CD4-positive, alpha-beta T cell (primary cell): ENCODE measurements at regions not wholly inside any gene's neighbourhood (a gene's known extent, or its start where the extent isn't known, plus 50 kb on each side); places are given as distances from the start of the nearest gene placed in this dataset.
"Not testable (repeated sequence)": the region's sequence is repeated elsewhere in the genome, so short reads cannot be mapped to it uniquely, and the experiment has no call there.

Experiments
- ATAC-seq: fragments of 200-7000 bp; cut with Tn5 transposase; one replicate; pipeline ENCODE4 v1.10.0; 2022; ENCODE audit warnings: mild to moderate bottlenecking; ENCODE audit not compliant: poor library complexity
- CTCF ChIA-PET: fragments of 350-600 bp; sonication (Branson Sonifier 250); formaldehyde crosslinking; loops from one replicate; lab custom pipeline; 2021; ENCODE audit warnings: antibody characterized with exemption, inconsistent platforms; lab: Charles Lee
- POLR2A ChIA-PET: fragments of 350-600 bp; sonication (Branson Sonifier 250); formaldehyde crosslinking; loops from one replicate; lab custom pipeline; 2021; ENCODE audit warnings: antibody characterized with exemption, inconsistent platforms; lab: Charles Lee
- DNase-seq, 14 experiments: peaks; one replicate each; pipeline ENCODE4 v3.0.0-alpha.2; 2013 to 2020; ENCODE audit warnings: mixed read lengths in 2 of 14
- H3K27ac ChIP-seq, 2 donors: one replicate each; pipeline versions ENCODE4 v1.5.1 to v1.7.0; 2013; ENCODE audit warnings: low read length in 2 of 2, low read depth in 1 of 2, mild to moderate bottlenecking in 1 of 2
- H3K27me3 ChIP-seq, 2 experiments: 1 replicate in 1 of 2; 2 replicates in 1 of 2; pipeline versions ENCODE4 v1.6.1 to v1.7.0; 2013; ENCODE audit warnings: low read length in 2 of 2, control low read depth in 1 of 2, mild to moderate bottlenecking in 1 of 2, moderate library complexity in 1 of 2; ENCODE audit not compliant: insufficient read depth in 2 of 2, control insufficient read depth in 1 of 2
- H3K36me3 ChIP-seq: one replicate; pipeline ENCODE4 v1.6.1; 2013; ENCODE audit warnings: low read length, control low read depth; ENCODE audit not compliant: insufficient read depth
- H3K4me1 ChIP-seq: one replicate; pipeline ENCODE4 v1.6.1; 2013; ENCODE audit warnings: low read length, control low read depth; ENCODE audit not compliant: insufficient read depth
- H3K4me3 ChIP-seq: one replicate; pipeline ENCODE4 v1.5.1; 2013; ENCODE audit warnings: mild to moderate bottlenecking, low read length, moderate library complexity
- H3K9me3 ChIP-seq, 2 experiments: 1 replicate in 1 of 2; 2 replicates in 1 of 2; pipeline versions ENCODE4 v1.6.1 to v1.7.0; 2013; ENCODE audit warnings: low read length in 2 of 2, mild to moderate bottlenecking in 2 of 2, control low read depth in 1 of 2, moderate library complexity in 1 of 2; ENCODE audit not compliant: control insufficient read depth in 1 of 2, insufficient read depth in 1 of 2
- H3K27ac Mint-ChIP-seq: one replicate; pipeline ENCODE4 v1.8.0; 2020; ENCODE audit warnings: mixed read lengths
- H3K27me3 Mint-ChIP-seq: one replicate; pipeline ENCODE4 v1.8.0; 2021; ENCODE audit warnings: mixed read lengths
- H3K36me3 Mint-ChIP-seq: one replicate; pipeline ENCODE4 v1.8.0; 2021; ENCODE audit warnings: low read depth, mixed read lengths
- H3K4me1 Mint-ChIP-seq: one replicate; pipeline ENCODE4 v1.8.0; 2021; ENCODE audit warnings: low read depth, mixed read lengths
- H3K4me3 Mint-ChIP-seq: one replicate; pipeline ENCODE4 v1.8.0; 2020; ENCODE audit warnings: mild to moderate bottlenecking, mixed read lengths
- H3K9me3 Mint-ChIP-seq: one replicate; pipeline ENCODE4 v1.8.0; 2020; ENCODE audit warnings: mixed read lengths
- CTCF ChIP-seq: fragments of 200-600 bp; IDR thresholded peaks from one replicate; pipeline ENCODE4 v1.8.0; 2022; ENCODE audit warnings: antibody characterized with exemption, mild to moderate bottlenecking
- intact Hi-C, 2 experiments: fragments of 100-400 bp; cut with DNase I in 1 of 2; cut with micrococcal nuclease in 1 of 2; formaldehyde crosslinking; loops; one replicate each; pipeline versions ENCODE4 v1.15.1 to v1.9.0; 2023 to 2025; cut with DNase I, micrococcal nuclease

GRCh38 chr12:67716817-67717216, 68.3 kb downstream of the DYRK2 start:
- H3K36me3 ChIP-seq: no peaks in the 10 kb centered on the region
- POLR2A ChIA-PET: no interaction called here
- Mint-ChIP-seq H3K4me3 (no peak overlapping the region), H3K9me3 (no peaks in the 10 kb centered on the region), H3K27ac (no peak overlapping the region), H3K27me3 (peaks cover 5% of the 10 kb centered on the region), H3K4me1 (no peaks in the 10 kb centered on the region), H3K36me3 (no peaks in the 10 kb centered on the region)
- H3K27ac ChIP-seq: no peak overlapping the region
- intact Hi-C loops: no loop called here
- TF ChIP-seq CTCF: no peak
- no peak overlapping the region for H3K4me3 ChIP-seq
- DNase-seq (no peak), ATAC-seq (no peak)
- no peaks in the 10 kb centered on the region for H3K4me1 ChIP-seq
- CTCF ChIA-PET: no interaction called here
- H3K9me3 ChIP-seq: no peaks in the 10 kb centered on the region
- H3K27me3 ChIP-seq: no peaks in the 10 kb centered on the region

GRCh38 chr12:67719303-67719702, 70.8 kb downstream of the DYRK2 start:
- H3K4me1 Mint-ChIP-seq, H3K9me3 ChIP-seq, H3K27ac ChIP-seq, H3K4me3 ChIP-seq, H3K27me3 Mint-ChIP-seq, H3K36me3 ChIP-seq, POLR2A ChIA-PET, DNase-seq, H3K4me3 Mint-ChIP-seq, H3K27me3 ChIP-seq, CTCF ChIA-PET, H3K9me3 Mint-ChIP-seq, H3K4me1 ChIP-seq, intact Hi-C loops, H3K36me3 Mint-ChIP-seq, H3K27ac Mint-ChIP-seq, ATAC-seq: not testable (repeated sequence)

GRCh38 chr12:67720351-67720856, 71.9 kb downstream of the DYRK2 start:
- H3K27ac Mint-ChIP-seq: no peak overlapping the region
- DNase-seq: no peak
- POLR2A ChIA-PET: no interaction called here
- H3K27me3 Mint-ChIP-seq: peaks cover 5% of the 10 kb centered on the region
- H3K36me3 Mint-ChIP-seq: no peaks in the 10 kb centered on the region
- no peak for TF ChIP-seq CTCF
- H3K36me3 ChIP-seq: no peaks in the 10 kb centered on the region
- no peaks in the 10 kb centered on the region for H3K4me1 ChIP-seq
- intact Hi-C loops: no loop called here
- no peaks in the 10 kb centered on the region for H3K9me3 ChIP-seq
- no peak overlapping the region for H3K4me3 Mint-ChIP-seq
- H3K4me3 ChIP-seq: no peak overlapping the region
- H3K4me1 Mint-ChIP-seq: no peaks in the 10 kb centered on the region
- ATAC-seq: no peak
- CTCF ChIA-PET: interaction anchor here (0.8 kb wide), 1 partner anchor 364 kb away, joined by 3 read pairs; no protein-coding TSS in a partner anchor
- H3K27me3 ChIP-seq: no peaks in the 10 kb centered on the region
- no peaks in the 10 kb centered on the region for H3K9me3 Mint-ChIP-seq
- H3K27ac ChIP-seq: no peak overlapping the region

GRCh38 chr12:67721248-67721647, 72.7 kb downstream of the DYRK2 start:
- no peak overlapping the region for H3K27ac Mint-ChIP-seq
- Histone ChIP-seq H3K27me3 (no peaks in the 10 kb centered on the region), H3K27ac (no peak overlapping the region), H3K36me3 (no peaks in the 10 kb centered on the region), H3K4me3 (no peak overlapping the region), H3K4me1 (no peaks in the 10 kb centered on the region), H3K9me3 (no peaks in the 10 kb centered on the region)
- H3K4me1 Mint-ChIP-seq: no peaks in the 10 kb centered on the region
- no peaks in the 10 kb centered on the region for H3K36me3 Mint-ChIP-seq
- DNase-seq (no peak), ATAC-seq (no peak)
- intact Hi-C loops: no loop called here
- H3K9me3 Mint-ChIP-seq: no peaks in the 10 kb centered on the region
- peaks cover 5% of the 10 kb centered on the region for H3K27me3 Mint-ChIP-seq
- H3K4me3 Mint-ChIP-seq: no peak overlapping the region
- CTCF ChIA-PET: interaction anchor here (0.8 kb wide), 1 partner anchor 365 kb away, joined by 3 read pairs; no protein-coding TSS in a partner anchor
- POLR2A ChIA-PET: interaction anchor here (0.6 kb wide), 1 partner anchor 35 kb away, joined by 3 read pairs; no protein-coding TSS in a partner anchor
- TF ChIP-seq CTCF: no peak
